ENCODE measurements at regions not wholly inside any gene's neighbourhood (a gene's known extent, or its start where the extent isn't known, plus 50 kb on each side); places are given as distances from the start of the nearest gene placed in this dataset.

DNA sequence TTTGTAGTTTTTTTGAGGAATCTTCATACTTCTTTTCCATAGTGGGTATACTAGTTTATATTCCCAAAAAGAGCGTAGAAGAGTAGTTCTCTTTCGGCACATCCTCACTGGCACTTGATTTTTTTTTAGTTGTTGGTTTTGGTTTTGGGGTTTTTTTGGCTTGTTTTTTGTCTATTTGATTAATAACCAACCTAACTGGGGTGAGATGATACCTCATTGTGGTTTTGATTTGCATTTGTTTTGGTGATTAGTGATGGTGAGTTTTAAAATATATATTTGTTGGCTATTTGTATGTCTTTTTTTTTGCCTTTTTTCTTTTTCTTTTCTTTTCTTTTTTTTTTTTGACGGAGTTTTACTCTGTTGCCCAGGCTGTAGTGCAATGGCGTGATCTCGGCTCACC lies 69.7 kb upstream of the BTG1 start:
- H3K4me1 ChIP-seq = peaks cover 5% of the 10 kb centered on the region; the same call in 1 of the 2 replicates
- TF ChIP-seq, protein P1, sequence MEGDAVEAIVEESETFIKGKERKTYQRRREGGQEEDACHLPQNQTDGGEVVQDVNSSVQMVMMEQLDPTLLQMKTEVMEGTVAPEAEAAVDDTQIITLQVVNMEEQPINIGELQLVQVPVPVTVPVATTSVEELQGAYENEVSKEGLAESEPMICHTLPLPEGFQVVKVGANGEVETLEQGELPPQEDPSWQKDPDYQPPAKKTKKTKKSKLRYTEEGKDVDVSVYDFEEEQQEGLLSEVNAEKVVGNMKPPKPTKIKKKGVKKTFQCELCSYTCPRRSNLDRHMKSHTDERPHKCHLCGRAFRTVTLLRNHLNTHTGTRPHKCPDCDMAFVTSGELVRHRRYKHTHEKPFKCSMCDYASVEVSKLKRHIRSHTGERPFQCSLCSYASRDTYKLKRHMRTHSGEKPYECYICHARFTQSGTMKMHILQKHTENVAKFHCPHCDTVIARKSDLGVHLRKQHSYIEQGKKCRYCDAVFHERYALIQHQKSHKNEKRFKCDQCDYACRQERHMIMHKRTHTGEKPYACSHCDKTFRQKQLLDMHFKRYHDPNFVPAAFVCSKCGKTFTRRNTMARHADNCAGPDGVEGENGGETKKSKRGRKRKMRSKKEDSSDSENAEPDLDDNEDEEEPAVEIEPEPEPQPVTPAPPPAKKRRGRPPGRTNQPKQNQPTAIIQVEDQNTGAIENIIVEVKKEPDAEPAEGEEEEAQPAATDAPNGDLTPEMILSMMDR (IDR thresholded peaks at IDR 0.05; ENCODE audit: low read depth, low read length) = no peak
- no peak for DNase-seq
- no peak overlapping the region for H3K4me3 ChIP-seq (ENCODE audit: low read depth, low read length)
- no peaks in the 10 kb centered on the region for H3K9me3 ChIP-seq
- H3K27me3 ChIP-seq = no peaks in the 10 kb centered on the region
- no peaks in the 10 kb centered on the region for H3K36me3 ChIP-seq

DNA sequence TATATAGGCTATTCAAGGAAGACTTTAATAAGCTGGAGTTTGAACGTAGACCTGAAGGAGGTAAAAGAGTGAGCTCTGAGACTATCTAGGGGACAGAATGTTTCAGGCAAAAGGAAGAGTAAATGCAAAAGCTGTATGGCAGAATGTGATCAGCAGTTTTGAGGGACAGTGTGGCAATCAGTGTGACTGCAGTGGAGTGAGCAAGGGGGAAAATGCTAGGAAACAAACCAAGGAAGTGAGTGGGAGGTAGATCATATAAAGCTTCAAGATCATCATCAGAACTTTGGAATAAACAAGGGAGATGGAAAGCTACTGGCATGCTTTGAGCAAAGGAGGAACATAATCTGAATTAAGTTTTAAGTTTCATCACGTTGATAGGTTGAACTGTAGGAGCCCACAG lies 67.5 kb upstream of the BTG1 start:
- DNase-seq = no peak
- Histone ChIP-seq H3K27me3 (no peaks in the 10 kb centered on the region), H3K4me3 (ENCODE audit: low read depth, low read length) (no peak overlapping the region), H3K9me3 (no peaks in the 10 kb centered on the region), H3K4me1 (peaks cover under 1% of the 10 kb centered on the region; the same call in 1 of the 2 replicates), H3K36me3 (no peaks in the 10 kb centered on the region)
- TF ChIP-seq, protein P1 (IDR thresholded peaks at IDR 0.05; ENCODE audit: low read depth, low read length) = no peak

DNA sequence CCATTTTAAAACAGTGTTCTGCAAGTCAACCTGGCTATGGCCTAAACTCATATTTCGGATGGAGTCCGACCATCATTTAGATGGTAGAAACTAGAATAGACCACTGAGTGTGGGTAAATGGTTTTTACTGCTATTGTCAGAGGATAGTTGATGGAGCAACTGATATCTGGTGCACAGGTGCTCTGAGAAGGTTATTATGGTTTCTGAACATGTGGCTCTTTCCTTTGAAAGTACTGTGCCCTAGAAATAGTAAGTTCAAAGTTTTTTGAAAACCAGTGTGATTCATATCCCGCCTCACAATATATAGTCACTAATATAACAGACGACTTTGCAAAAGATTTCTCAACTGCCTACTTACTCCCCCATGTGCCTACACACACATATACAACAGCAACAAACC lies 64.4 kb upstream of the BTG1 start:
- H3K4me3 ChIP-seq (ENCODE audit: low read depth, low read length) = no peak overlapping the region
- TF ChIP-seq, protein P1 (IDR thresholded peaks at IDR 0.05; ENCODE audit: low read depth, low read length) = no peak
- H3K9me3 ChIP-seq = no peaks in the 10 kb centered on the region

DNA sequence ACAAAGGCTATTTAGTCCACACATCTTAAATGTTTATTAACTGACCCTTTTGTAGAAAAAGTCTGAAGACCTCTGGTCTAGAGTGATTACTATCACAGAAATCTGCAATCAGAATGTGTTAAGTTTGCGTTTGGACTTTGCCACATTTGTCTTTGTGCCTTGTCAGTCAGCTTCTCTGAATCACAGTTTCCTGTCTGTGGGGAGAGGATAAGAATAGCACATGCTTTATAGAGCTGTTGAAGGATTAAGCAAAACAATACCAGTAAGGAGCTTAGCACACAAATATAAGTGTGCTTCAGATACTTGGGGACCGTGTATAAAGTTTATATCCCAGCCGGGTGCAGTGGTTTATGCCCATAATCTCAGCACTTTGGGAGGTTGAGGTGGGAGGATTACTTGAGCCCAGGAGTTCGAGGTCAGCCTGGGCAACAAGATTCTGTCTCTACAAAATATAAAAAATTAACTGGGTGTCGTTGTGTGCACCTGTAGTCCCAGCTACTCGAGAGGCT lies 63.0 kb upstream of the BTG1 start:
- DNase-seq = no peak
- TF ChIP-seq, protein P1 (IDR thresholded peaks at IDR 0.05; ENCODE audit: low read depth, low read length) = no peak
- no peaks in the 10 kb centered on the region for H3K36me3 ChIP-seq
- no peaks in the 10 kb centered on the region for H3K27me3 ChIP-seq
- no peaks in the 10 kb centered on the region for H3K9me3 ChIP-seq
- no peak overlapping the region for H3K4me3 ChIP-seq (ENCODE audit: low read depth, low read length)
- no peaks in the 10 kb centered on the region for H3K4me1 ChIP-seq

More for the DNA sequence above, 64.4 kb upstream of the BTG1 start:
- no peak for DNase-seq
- H3K4me1 ChIP-seq = no peaks in the 10 kb centered on the region
- H3K27me3 ChIP-seq = no peaks in the 10 kb centered on the region
- H3K36me3 ChIP-seq = no peaks in the 10 kb centered on the region

DNA sequence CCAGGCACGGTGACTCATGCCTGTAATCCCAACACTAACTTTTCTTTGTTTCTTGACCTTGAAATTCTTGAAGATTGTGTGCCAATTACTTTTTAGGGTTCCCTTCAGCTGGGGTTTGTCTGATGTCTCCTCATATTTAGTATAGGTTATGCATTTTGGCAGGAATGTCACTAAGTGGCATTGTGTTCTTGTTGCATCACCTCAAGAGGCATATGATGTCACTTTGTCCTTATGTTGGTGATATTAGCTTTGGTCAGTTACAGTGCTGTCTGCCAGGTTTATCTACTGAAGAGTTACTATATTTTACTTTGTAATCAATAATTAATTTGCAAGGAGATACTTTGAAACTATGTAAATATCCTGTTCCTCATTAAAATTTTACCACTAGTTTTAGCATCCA lies 61.0 kb upstream of the BTG1 start:
- no peak for DNase-seq
- H3K27me3 ChIP-seq = no peaks in the 10 kb centered on the region
- no peak overlapping the region for H3K4me3 ChIP-seq (ENCODE audit: low read depth, low read length)
- no peaks in the 10 kb centered on the region for H3K9me3 ChIP-seq
- TF ChIP-seq, protein P1 (IDR thresholded peaks at IDR 0.05; ENCODE audit: low read depth, low read length) = no peak
- H3K4me1 ChIP-seq = no peaks in the 10 kb centered on the region
- H3K36me3 ChIP-seq = no peaks in the 10 kb centered on the region

DNA sequence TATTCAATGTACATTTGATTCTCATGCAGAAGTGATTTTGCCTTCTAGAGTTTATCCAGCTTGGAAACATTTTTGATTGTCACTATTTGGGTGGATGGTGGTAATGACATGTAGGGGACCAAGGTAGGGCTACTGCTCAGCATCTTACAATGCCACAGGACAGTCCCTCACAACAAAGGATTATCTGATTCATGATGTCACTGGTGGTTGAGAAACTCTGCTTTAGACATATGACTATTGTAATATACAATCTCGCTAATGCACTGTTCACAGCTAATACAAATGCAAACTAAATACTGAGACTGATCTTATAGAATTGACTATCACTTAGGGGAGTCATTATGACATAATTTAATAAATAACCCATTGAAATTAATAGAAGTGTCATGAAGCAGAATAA lies 60.4 kb upstream of the BTG1 start:
- no peak overlapping the region for H3K4me3 ChIP-seq (ENCODE audit: low read depth, low read length)
- no peaks in the 10 kb centered on the region for H3K4me1 ChIP-seq
- H3K36me3 ChIP-seq = no peaks in the 10 kb centered on the region
- H3K9me3 ChIP-seq = no peaks in the 10 kb centered on the region
- no peaks in the 10 kb centered on the region for H3K27me3 ChIP-seq
- TF ChIP-seq, protein P1 (IDR thresholded peaks at IDR 0.05; ENCODE audit: low read depth, low read length) = no peak
- DNase-seq = no peak

Measured in BE2C (cell line).